SH-SY5Y (cell line): ENCODE measurements at regions not wholly inside any gene's neighbourhood (a gene's known extent, or its start where the extent isn't known, plus 50 kb on each side); places are given as distances from the start of the nearest gene placed in this dataset.

Experiments
- GATA2 ChIP-seq: IDR thresholded peaks from 2 replicates; pipeline ENCODE4 v1.6.1; 2011; ENCODE audit warnings: mild to moderate bottlenecking, low read depth, low read length
- GATA3 ChIP-seq: IDR thresholded peaks from 2 replicates; pipeline ENCODE4 v1.6.1; 2011; ENCODE audit warnings: low read depth, mild to moderate bottlenecking, low read length, moderate library complexity

DNA sequence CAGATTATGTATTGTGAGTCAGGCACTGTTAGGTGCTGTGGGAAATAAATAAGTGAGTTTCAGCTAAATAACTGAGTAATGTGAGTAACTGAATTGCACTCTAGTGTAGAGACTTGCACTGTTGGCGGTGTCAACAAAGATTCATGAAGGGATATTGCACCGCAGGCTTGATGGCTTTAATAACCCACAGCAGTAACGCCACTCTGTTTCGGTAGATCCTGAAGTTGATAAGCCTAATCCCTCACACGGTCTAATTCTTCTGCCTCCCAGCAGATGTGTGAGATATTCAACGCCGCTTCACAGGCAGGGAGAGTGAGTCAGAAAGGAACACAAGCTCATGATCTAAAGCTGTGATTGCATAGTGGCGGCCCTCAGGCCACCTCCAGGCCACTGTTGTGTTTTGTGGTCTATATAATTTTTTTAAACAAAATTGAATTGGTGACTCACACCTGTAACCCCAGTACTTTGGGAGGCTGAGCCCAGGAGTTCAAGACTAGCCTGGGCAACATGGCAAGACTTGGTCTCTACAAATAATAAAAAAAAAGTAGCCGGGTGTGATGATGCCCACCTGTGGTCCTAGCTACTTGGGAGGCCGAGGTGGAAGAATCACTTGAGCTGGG, 94.3 kb downstream of the LIPG start:
- TF ChIP-seq GATA3 = 0 out of 2 replicates have a peak, but pooled peaks have one; percentile 23
- TF ChIP-seq GATA2 = peak; percentile 64; the same call in 1 of the 2 replicates
